ENCODE measurements at regions not wholly inside any gene's neighbourhood (a gene's known extent, or its start where the extent isn't known, plus 50 kb on each side); places are given as distances from the start of the nearest gene placed in this dataset.

DNA sequence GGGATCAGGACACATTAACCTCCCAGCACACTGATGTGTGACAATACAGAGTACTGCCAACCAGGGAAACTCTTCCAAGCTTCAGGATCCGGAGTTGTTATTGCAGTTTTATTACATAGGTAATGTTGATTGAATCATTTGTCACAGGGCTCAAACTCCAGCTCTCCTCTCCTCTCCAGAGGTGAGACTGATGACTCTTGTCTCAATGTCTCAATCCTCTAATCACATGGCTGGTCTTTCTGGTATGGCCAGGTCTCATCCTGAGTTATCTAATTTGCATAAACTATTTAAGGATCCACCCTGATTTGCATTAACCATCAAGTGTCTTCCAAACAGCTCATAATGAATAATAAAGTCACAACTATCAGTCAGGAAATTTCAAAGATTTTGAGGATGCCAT lies 522.6 kb upstream of the PCDH9 start:
- DNase-seq (ENCODE audit: low read depth in 1 of 2, low spot score in 2 of 2) (no peak), FAIRE-seq (no peak)
- H3K4me1 ChIP-seq (replicated peaks in 1 of 4; ENCODE audit: control insufficient read depth in 3 of 4, insufficient read depth in 4 of 4, low read length in 3 of 4): peaks cover 0 to 3% (median under 1%) of the 10 kb centered on the region in 4 experiments; a peak in 1 of 7 replicates
- no peak overlapping the region for H2BK5ac ChIP-seq (ENCODE audit: low read depth, low read length)
- no peaks in the 10 kb centered on the region for H3K23me2 ChIP-seq (ENCODE audit: low read depth, low read length)
- no peak overlapping the region for H3K4me3 ChIP-seq (ENCODE audit: extremely low read depth in 1 of 4, insufficient read depth in 2 of 4, low read depth in 3 of 4, low read length in 4 of 4)
- no peak overlapping the region for H3K14ac ChIP-seq (ENCODE audit: insufficient read length)
- CTCF ChIA-PET (ENCODE audit: partially characterized antibody): interaction anchor here (0.7 to 1.4 kb wide), 5 partner anchors 8 to 189 kb away, joined by 3 to 5 read pairs (median 3); no protein-coding TSS in a partner anchor
- no peak overlapping the region for H3K4me2 ChIP-seq (ENCODE audit: insufficient read depth in 1 of 2, low read depth in 2 of 2, low read length in 2 of 2)
- no peak overlapping the region for H3K23ac ChIP-seq (ENCODE audit: insufficient read length)
- H3K79me2 ChIP-seq (ENCODE audit: control insufficient read depth in 1 of 2, insufficient read depth in 2 of 2, low read length in 2 of 2): no peaks in the 10 kb centered on the region
- no peaks in the 10 kb centered on the region for H3K9me3 ChIP-seq (ENCODE audit: insufficient read depth in 2 of 2, low read depth in 1 of 2, low read length in 1 of 2)
- H3K4ac ChIP-seq (replicated peaks; ENCODE audit: insufficient read length, low read depth, low read length): no peak overlapping the region
- POLR2A ChIA-PET (ENCODE audit: partially characterized antibody): no interaction called here
- 76% methylated on average over 1 of the region's 1 CpG; no CpG with 5 or more reads in 1 of the 2 experiments for WGBS, 2 experiments (ENCODE audit: extremely low coverage in 1 of 2, insufficient coverage in 1 of 2, insufficient read length in 1 of 2, insufficient replicate concordance in 2 of 2, low coverage in 1 of 2, low lambda C conversion rate in 2 of 2, missing lambda C conversion rate in 1 of 2)
- no peak overlapping the region for H2AFZ ChIP-seq (ENCODE audit: low read length)
- H3K18ac ChIP-seq (ENCODE audit: extremely low read depth, low read length): no peak overlapping the region
- no peaks in the 10 kb centered on the region for H3K36me3 ChIP-seq (ENCODE audit: control insufficient read depth in 2 of 4, insufficient read depth in 4 of 4, low read length in 3 of 4)
- no peak overlapping the region for H3K56ac ChIP-seq (replicated peaks; ENCODE audit: insufficient read length, low read depth, low read length)
- no peak overlapping the region for H4K5ac ChIP-seq (ENCODE audit: insufficient read length, low read depth, low read length)
- no peaks in the 10 kb centered on the region for H4K20me1 ChIP-seq (replicated peaks in 1 of 2; ENCODE audit: control insufficient read depth in 1 of 2, insufficient read depth in 2 of 2, low read length in 2 of 2)
- H2BK12ac ChIP-seq (ENCODE audit: low read depth, low read length): no peak overlapping the region
- no peak overlapping the region for H2BK15ac ChIP-seq (ENCODE audit: low read length)
- no peak overlapping the region for H2BK120ac ChIP-seq (replicated peaks; ENCODE audit: low read depth, low read length)
- H3K27me3 ChIP-seq (replicated peaks in 1 of 4; ENCODE audit: control insufficient read depth in 3 of 4, extremely low read depth in 1 of 4, insufficient read depth in 3 of 4, low read length in 3 of 4): no peaks in the 10 kb centered on the region
- no peaks in the 10 kb centered on the region for H3K79me1 ChIP-seq (ENCODE audit: low read depth, low read length)
- no peak overlapping the region for H2BK20ac ChIP-seq (ENCODE audit: low read length)
- H3K27ac ChIP-seq (ENCODE audit: low read depth, low read length): no peak overlapping the region
- H4K91ac ChIP-seq (replicated peaks; ENCODE audit: insufficient read length, low read length): no peak overlapping the region
- no peak overlapping the region for H4K8ac ChIP-seq (ENCODE audit: extremely low read depth, insufficient read depth, low read length)
- H3K9ac ChIP-seq (replicated peaks in 1 of 4; ENCODE audit: extremely low read depth in 1 of 4, low read depth in 3 of 4, low read length in 3 of 4): no peak overlapping the region
- no peak overlapping the region for H2AK5ac ChIP-seq (ENCODE audit: low read depth, low read length)
- TF ChIP-seq BCL11A (IDR thresholded peaks at IDR 0.05; ENCODE audit: low read depth in 2 of 2, low read length in 2 of 2) (no peak), MAFK (IDR thresholded peaks at IDR 0.05; ENCODE audit: low read depth, low read length) (no peak), FOSL1 (IDR thresholded peaks at IDR 0.05; ENCODE audit: insufficient read depth, low read depth, low read length) (no peak), PHF8 (conservative IDR thresholded peaks at IDR 0.05; ENCODE audit: low read depth, low read length) (no peak), GABPA (IDR thresholded peaks at IDR 0.05; ENCODE audit: borderline replicate concordance, insufficient read depth, low read length) (no peak), NRF1 (IDR thresholded peaks at IDR 0.05; ENCODE audit: low read depth, low read length) (no peak), CHD2 (IDR thresholded peaks at IDR 0.05; ENCODE audit: low read length) (no peak), ATF2 (IDR thresholded peaks at IDR 0.05; ENCODE audit: low read length) (no peak), HDAC6 (IDR thresholded peaks at IDR 0.05; ENCODE audit: low read depth, low read length) (no peak), TEAD4 (IDR thresholded peaks at IDR 0.05; ENCODE audit: low read depth, low read length) (no peak)
- TF ChIP-seq, protein P1, sequence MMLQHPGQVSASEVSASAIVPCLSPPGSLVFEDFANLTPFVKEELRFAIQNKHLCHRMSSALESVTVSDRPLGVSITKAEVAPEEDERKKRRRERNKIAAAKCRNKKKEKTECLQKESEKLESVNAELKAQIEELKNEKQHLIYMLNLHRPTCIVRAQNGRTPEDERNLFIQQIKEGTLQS (IDR thresholded peaks at IDR 0.05; ENCODE audit: insufficient read depth, low read depth, low read length): no peak

All from H1 (cell line).